HG03378 (cell line): ENCODE measurements at regions not wholly inside any gene's neighbourhood (a gene's known extent, or its start where the extent isn't known, plus 50 kb on each side); places are given as distances from the start of the nearest gene placed in this dataset.

ENCODE experiments used
- ATAC-seq: cut with Tn5 transposase; IDR thresholded peaks from one replicate; pipeline ENCODE4 v1.9.1; 2021; ENCODE audit warnings: mild to moderate bottlenecking, moderate library complexity; ENCODE audit not compliant: unreplicated experiment

GRCh38 chr18:25727281-25727985 is 363.0 kb downstream of the SS18 start:
- no peak for ATAC-seq

- ATAC-seq = no peak
Measured at GRCh38 chr18:25726298-25726697, 364.1 kb downstream of the SS18 start.

DNA sequence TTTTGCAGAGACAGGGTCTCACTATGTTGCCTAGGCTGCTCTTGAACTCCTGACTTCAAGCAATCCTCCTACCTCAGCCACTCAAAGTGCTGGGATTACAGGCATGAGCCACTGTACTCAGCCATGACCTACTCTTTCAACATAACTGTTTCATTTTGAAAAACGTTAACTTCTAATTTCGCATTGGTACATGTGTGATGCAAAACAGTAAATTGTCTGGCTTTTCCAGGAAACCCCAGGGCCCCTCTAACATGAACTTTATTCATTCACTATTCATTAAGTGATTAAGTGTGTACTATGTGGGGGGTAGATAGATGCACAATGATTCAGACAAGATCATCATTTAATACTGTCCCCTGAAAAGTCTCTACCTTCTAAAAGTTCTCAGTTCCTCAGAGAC is 364.9 kb downstream of the SS18 start:
- no peak for ATAC-seq

DNA sequence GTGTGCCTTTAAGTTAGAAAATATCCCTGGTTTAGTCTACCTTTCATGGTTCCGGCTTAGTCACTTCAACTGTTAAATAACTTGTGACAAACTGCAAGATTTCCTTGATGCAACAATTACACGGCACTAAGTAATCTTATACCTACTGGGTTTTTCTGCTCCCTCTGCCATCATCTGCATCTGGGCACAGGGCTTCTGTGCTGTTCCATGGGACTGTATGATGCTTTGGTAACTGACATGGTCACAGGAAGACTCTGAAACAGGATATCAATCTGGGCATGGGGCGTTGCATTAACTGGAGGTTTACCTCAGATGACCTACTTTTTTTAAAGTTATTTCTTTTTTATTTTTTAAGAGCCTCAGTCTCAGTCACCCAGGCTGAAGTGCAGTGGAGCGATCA is 365.4 kb downstream of the SS18 start:
- no peak for ATAC-seq

DNA sequence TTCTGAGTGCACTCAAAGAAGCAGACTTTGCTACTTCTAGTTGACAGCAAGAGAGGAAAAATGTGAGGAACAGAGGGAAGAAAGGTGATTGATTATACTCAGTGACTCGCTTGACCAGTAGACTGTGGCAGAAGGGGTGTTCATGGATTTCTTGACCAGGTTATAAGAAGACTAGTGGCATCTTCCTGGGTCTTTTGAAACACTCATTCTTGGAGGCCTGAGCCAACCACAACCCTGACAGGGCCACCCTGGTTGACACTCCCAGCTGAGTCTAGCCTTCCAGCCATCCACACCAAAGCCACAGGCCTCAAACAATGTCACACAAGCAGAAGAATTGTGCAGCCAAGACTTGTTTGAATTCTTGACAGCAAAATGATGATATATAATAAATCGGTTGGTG is 366.3 kb downstream of the SS18 start:
- no peak for ATAC-seq

GRCh38 chr18:25713103-25713502 is 361.1 kb upstream of the ZNF521 start:
- ATAC-seq = no peak

GRCh38 chr18:25710981-25711380 is 359.0 kb upstream of the ZNF521 start:
- ATAC-seq = no peak

GRCh38 chr18:25705650-25706049 is 353.7 kb upstream of the ZNF521 start:
- ATAC-seq = no peak

DNA sequence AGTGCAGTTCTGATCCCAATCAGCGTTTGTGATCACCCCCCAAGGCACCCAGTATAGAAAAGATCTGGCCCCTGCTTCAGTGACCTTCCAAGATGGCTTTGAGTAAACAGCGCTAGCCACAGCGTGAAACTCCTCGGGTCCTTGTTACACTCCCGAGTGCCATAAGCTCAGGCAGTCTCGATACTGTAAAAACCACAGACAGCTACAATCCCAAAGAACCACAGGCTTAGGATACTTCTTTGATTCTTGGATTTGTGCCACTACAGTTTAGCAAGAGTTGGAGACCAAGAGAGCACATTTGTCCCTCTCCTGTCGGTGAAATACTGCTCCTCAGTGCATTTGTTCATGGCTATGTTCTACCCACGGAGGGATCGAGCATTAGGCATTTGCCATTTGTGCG is 352.5 kb upstream of the ZNF521 start:
- ATAC-seq = no peak

GRCh38 chr18:25704071-25704470 is 352.1 kb upstream of the ZNF521 start:
- ATAC-seq = no peak

- ATAC-seq = no peak
Measured at GRCh38 chr18:25701821-25702220, 349.9 kb upstream of the ZNF521 start.

- no peak for ATAC-seq
Measured at GRCh38 chr18:25686960-25687500, 335.1 kb upstream of the ZNF521 start.

DNA sequence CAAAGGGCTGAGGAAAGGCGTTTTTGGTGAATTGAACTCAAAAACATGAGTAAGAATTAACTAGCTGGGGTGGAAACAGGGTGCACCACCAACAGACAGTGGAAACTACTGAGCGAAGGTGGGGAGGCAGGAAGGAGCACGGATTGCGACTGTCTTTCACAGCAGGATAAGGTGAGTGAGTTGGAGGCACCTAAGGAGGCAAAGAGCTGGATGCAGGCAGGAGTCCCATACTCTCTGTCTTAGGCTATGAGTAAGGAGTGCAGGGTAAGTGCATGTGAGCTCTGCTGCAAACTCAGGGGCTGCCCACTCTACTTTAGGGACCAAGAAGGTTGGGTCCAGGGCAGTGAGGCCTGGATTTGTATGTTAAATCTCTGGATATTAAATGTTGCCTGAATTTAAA is 333.1 kb upstream of the ZNF521 start:
- no peak for ATAC-seq

GRCh38 chr18:25679491-25679890 is 327.5 kb upstream of the ZNF521 start:
- ATAC-seq = no peak

DNA sequence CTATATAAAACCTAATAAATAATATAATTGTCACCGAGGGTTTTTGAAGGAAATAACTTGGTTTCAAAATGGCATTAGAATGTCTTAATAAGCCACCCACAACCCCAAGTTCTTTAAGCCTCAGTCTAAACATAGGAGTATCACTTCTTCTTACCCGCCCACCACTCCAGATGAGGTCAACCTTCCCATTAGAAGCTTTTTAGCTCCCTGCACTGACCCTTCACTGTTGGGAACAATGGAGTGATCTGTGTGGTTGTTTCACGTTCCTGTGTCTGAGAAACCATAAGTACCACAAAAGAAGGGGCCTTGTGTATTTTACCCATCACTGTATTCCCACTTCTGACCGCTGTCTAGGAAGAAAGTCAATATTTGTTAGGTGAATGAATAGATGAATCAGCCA is 326.3 kb upstream of the ZNF521 start:
- no peak for ATAC-seq

DNA sequence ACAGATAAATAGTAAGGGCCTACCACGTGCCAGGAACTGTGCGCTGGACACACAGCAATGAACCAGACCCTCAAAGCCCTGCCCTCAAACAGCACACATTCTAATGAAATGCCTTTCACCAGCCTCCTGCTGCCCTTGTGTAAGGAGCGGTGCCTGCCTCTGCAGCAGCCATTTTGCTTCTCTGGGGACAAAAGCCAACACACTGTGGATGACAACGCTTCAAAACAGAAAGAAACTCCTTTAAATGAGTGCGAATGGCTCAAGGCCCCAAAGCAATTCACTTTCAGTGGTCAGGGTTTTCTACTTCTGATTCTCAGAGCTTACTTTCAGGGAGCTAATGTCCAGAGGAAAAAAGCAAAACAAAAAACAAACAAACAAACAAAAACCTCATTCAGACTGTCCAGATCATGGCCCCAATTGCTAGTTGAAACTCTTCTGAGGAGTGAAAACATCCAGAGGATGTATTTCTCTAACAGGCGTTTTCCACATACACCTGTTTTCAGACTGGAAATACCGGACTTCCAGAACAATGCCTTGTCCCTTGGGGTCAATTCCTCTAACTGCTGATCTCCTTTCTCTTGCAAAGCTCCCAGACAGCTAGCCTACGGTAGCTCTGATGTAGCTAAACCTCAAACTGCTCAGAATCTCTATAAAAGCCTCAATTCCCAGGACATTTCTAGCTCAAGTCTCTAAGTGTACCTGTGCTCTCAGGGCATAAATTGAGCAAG is 323.3 kb upstream of the ZNF521 start:
- ATAC-seq = no peak

GRCh38 chr18:25674183-25674582 is 322.2 kb upstream of the ZNF521 start:
- no peak for ATAC-seq

GRCh38 chr18:25672490-25672889 is 320.5 kb upstream of the ZNF521 start:
- no peak for ATAC-seq

- no peak for ATAC-seq
Measured at GRCh38 chr18:25669741-25670140, 317.8 kb upstream of the ZNF521 start.

DNA sequence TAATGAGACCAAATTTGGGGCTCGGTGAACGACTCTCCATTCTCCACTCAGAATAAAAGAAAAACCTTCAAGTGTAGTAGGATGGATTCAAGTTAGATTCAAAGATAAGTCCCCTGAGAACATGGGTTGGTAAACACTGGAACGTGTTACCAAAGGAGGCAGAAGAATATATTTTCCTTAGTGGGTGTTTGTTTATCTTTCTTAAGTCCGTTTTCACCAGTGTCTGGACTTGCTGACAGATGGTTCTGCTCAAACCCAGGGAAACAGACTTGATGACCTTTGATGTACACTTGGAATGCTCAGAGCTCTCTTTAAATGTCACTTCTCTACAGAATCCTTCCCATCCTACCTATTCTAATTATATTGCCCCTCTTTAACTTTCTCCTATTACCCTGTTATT is 310.3 kb upstream of the ZNF521 start:
- no peak for ATAC-seq

DNA sequence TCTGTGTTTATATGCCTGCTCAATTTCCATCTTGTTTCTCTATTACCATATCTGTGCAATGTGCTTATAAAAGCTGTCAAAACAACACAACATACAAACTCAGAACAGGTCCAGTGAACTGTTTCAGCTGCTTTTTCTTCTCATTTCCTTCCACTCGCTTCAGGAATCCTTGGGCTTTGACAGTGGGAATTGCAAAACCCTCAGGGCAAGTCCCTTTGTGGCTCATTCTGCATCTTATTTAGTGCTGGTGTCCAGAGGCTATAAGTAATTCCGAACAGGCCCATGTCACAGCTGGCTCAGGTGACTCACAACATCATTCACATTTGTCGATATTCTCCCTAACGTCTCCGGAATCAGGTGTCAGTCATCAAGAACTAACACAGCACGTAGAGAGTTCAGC is 309.9 kb upstream of the ZNF521 start:
- ATAC-seq = no peak

GRCh38 chr18:25659541-25659940 is 307.6 kb upstream of the ZNF521 start:
- ATAC-seq = no peak
